GM12892 (cell line): ENCODE measurements at regions not wholly inside any gene's neighbourhood (a gene's known extent, or its start where the extent isn't known, plus 50 kb on each side); places are given as distances from the start of the nearest gene placed in this dataset.

Experiments used
- POLR2A ChIP-seq: IDR thresholded peaks from 2 replicates; pipeline ENCODE4 v1.6.1; 2011; ENCODE audit warnings: low read depth, low read length, control low read depth
- TAF1 ChIP-seq: IDR thresholded peaks from 2 replicates; pipeline ENCODE4 v1.6.1; 2011; ENCODE audit warnings: low read depth, mild to moderate bottlenecking, control low read depth, low read length, borderline replicate concordance

DNA sequence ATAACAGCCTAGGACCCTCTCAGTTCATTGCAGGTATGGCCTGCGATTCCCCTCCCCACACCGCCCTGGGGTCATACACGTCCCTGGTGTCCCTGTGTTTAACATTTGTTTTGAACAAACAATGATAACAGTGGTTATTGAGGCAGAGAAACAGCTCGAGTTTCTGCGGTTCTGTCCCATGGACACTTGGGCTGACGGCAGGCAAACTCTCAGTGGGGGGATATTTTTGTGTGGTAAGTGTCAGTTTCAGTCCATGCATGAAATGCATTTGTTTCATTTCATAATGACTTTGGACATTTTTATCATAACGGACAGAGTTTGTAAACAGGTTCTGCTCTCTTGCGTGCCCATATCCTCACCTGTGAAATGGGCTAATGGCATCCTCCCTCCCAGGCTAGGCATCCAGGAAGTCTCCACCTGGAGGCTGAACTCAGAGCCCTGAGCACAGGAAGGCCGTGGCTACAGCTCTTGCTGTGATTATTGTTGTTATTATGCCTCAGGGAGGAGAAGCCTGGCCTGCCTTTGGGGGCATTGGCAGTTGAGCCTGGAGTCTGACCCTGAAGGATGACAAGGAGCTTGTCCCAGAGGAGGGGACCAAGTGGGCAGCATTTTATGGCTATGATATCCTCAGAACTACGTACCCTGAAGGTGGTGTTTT, 190.9 kb downstream of the GADD45G start:
- TF ChIP-seq POLR2A = no peak
- TF ChIP-seq TAF1 = no peak
